SH-SY5Y (cell line): ENCODE measurements at regions not wholly inside any gene's neighbourhood (a gene's known extent, or its start where the extent isn't known, plus 50 kb on each side); places are given as distances from the start of the nearest gene placed in this dataset.

Experiments
- GATA2 ChIP-seq: IDR thresholded peaks from 2 replicates; pipeline ENCODE4 v1.6.1; 2011; ENCODE audit warnings: mild to moderate bottlenecking, low read depth, low read length
- GATA3 ChIP-seq: IDR thresholded peaks from 2 replicates; pipeline ENCODE4 v1.6.1; 2011; ENCODE audit warnings: low read depth, mild to moderate bottlenecking, low read length, moderate library complexity

DNA sequence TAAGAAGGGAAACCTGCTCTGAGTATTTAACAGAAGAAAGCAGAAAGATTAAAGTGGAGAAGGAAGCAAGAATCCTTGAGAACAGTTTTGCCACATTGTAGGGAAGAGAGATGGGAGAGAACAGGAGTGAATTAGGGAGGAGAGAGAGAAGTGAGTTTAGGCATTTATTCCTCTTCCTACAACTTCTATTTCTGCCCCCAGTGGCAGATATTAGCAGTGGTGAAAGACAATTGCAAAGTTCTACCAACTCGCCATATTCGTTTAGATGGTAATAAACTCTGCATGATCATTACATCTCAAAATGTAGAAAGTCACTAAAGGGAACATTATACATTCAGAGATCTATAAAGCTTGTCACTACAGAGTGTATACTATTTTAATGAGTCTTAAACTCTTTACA is 440.1 kb upstream of the TRPC7 start:
- no peak for TF ChIP-seq GATA3
- TF ChIP-seq GATA2 = no peak
